Fibroblast of mammary gland (primary cell): ENCODE measurements at regions not wholly inside any gene's neighbourhood (a gene's known extent, or its start where the extent isn't known, plus 50 kb on each side); places are given as distances from the start of the nearest gene placed in this dataset.

Experiments
- DNase-seq: peaks from one replicate; pipeline ENCODE4 v3.0.0-alpha.2; 2010; ENCODE audit warnings: low read depth
- H3K4me3 ChIP-seq: 2 replicates; pipeline ENCODE4 v1.5.1; 2011; ENCODE audit warnings: low read depth, mild to moderate bottlenecking, low read length, moderate library complexity; ENCODE audit not compliant: control insufficient read depth
- TF ChIP-seq, protein P1 (sequence below): conservative IDR thresholded peaks from 2 replicates; pipeline ENCODE4 v1.5.1; 2011; ENCODE audit warnings: low read depth, low read length, inconsistent platforms; ENCODE audit not compliant: control insufficient read depth, insufficient read depth

DNA sequence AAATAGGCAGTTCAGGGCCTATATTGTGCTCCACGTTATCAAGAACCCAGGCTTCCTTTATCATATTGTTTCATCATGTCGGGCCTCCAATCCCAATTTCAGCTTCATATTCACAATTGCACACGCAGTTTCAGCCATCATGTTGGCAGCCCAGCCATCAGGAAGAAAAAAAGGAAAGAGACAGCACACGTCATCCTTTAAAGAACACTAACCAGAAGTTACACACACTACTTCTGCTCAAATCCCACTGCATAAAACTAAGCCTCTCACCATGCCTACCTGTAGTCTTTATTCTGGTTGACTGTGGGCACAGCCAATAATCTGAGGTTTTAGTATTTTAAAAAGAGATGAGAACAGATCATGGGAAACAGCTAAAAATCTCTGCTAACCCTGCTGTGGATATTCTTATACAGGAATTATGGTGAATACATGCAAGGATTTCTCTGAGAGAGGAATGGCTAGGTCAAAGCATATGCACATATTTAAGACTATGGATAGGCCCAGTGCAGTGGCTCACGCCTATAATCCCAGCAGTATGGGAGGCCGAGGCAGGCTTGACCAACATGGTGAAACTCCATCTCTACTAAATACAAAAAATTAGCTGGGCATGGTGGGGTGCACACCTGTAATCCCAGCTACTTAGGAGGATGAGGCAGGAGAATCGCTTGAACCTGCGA, 534.4 kb downstream of the ETV1 start:
- TF ChIP-seq, protein P1, sequence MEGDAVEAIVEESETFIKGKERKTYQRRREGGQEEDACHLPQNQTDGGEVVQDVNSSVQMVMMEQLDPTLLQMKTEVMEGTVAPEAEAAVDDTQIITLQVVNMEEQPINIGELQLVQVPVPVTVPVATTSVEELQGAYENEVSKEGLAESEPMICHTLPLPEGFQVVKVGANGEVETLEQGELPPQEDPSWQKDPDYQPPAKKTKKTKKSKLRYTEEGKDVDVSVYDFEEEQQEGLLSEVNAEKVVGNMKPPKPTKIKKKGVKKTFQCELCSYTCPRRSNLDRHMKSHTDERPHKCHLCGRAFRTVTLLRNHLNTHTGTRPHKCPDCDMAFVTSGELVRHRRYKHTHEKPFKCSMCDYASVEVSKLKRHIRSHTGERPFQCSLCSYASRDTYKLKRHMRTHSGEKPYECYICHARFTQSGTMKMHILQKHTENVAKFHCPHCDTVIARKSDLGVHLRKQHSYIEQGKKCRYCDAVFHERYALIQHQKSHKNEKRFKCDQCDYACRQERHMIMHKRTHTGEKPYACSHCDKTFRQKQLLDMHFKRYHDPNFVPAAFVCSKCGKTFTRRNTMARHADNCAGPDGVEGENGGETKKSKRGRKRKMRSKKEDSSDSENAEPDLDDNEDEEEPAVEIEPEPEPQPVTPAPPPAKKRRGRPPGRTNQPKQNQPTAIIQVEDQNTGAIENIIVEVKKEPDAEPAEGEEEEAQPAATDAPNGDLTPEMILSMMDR = no peak
- no peak overlapping the region for H3K4me3 ChIP-seq
- DNase-seq = no peak

DNA sequence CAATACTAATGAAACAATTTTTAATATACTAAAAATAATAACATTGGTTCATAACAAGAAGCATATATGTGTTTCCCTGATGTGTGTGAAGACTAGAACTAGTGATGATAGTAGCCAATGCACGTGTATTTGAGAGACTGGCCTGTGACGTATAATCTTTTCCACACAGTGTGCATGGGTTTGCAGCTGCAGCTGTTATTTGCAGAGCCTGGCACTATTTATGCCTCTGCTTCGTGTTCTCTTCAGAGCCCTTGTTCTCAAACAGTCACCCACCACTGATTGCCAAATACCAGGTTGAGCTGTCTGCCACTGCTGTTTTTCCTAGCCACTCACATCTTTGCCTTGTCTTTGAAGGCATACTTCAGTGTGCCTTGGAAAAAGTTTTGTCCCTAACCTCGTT, 531.7 kb downstream of the ETV1 start:
- no peak overlapping the region for H3K4me3 ChIP-seq
- DNase-seq = no peak
- TF ChIP-seq, protein P1 = no peak

DNA sequence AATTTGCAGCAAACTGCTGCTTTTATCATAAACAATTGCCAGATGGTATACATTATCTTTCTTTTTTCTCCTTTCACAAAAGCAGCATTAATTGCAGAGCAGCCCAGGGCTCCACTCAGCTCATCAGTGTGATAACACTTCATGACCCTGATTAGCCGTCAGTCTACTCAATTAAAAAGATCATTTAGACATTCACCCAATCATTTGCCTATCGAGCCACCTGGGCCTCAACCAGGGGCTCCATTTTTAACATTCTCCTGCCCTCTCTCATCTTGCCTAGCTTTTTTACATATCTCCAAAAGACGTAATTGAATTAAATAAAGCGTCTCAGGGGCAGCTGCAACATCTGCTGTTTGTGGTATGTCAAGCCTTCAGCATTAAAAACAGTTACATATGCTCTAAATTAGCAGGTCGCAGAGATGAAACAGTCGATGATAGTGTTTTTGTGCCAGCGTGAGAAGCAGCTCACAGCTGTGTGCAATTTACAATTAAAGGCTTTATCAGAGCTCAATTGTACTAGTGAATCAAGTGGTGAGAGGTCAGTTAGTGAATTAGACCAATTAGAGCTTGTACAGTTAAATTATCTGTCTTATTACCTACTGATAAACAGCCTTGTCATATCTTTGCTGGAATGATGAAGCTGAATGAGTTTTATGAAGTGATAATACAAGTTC, 522.5 kb downstream of the ETV1 start:
- no peak overlapping the region for H3K4me3 ChIP-seq
- TF ChIP-seq, protein P1 = no peak
- DNase-seq = no peak

DNA sequence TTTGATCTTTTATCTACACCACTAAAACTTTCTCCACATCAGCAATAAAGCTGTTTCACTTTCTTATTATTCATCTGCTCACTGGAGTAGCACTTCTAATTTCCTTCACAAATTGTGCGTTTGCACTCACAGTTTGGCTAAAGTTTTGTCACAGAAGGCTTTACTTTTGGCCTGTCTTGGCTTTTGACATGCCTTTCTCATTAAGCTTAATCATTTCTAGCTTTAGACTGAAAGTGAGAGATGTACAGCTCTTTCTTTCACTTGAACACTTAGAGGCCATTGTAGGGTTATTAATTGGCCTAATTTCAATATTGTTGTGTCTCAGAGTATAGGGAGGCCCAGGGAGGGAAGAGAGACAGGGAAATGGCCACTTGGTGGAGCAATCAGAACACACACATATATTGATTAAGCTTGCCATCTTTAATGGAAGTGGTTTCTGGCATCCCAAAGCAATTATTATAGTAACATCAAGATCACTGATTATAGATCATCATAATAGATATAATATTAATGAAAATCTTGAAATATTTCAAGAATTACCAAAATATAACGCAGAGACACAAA, 512.5 kb downstream of the ETV1 start:
- peak; percentile 11 for DNase-seq
- TF ChIP-seq, protein P1 = peak; percentile 17
- H3K4me3 ChIP-seq = no peak overlapping the region

DNA sequence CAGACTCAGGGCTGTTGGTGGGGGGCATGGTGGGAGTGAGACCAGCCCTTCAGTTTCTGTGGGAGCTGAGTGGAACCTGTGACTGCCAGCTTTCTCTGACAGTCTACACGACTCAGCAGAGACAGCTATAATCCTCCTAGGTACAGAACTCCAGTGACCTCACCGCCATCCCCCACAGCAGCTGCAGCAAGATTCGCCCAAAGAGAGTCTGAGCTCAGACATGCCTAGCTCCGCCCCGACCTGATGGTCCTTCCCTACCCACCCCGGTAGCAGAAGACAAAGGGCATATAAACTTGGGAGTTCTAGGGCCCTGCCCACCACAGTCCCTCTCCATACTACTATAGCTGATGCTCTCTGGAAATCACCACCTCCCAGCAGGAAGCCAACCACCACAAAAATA, 500.1 kb downstream of the ETV1 start:
- TF ChIP-seq, protein P1 = no peak
- no peak overlapping the region for H3K4me3 ChIP-seq

DNA sequence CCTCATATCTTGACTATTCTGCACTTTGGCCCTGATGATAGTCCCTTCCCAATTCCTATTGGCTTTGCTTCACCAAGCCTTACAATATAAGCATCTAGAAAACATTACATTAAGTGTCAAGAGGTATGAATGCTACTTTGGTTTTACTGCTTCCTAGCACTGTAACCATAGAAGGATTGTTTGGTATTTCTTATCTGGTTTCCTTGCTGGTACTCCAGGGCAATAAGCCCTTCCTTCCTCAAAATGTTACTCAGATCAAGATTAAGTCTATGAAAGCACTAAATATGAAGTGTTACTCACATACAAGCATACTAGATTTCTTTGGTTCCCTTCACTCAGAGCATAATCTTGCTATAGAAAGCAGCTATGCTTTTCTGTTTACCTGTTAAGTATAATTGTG, 492.5 kb downstream of the ETV1 start:
- TF ChIP-seq, protein P1 = no peak
- DNase-seq = no peak
- H3K4me3 ChIP-seq = no peak overlapping the region

More for the DNA sequence above, 500.1 kb downstream of the ETV1 start:
- no peak for DNase-seq

DNA sequence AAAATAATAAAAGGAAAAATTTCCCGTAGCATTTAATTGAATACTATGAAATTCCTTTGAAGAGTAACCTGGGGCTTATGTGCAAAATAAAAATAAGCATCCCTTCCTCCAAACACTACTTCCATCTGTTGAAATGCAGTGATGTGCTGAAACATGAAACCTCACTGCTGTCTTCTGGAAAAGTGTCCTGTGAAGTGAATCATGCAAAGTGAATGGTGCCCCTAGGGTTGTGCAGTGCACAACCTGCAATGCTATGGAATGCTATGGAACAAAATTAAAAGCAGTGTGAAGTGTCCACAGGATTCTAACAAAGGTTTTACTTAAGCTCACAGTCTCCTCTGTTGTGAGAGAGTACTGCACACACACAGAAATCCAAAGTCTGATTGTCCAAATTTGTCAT, 480.9 kb downstream of the ETV1 start:
- TF ChIP-seq, protein P1 = no peak
- peak; percentile 9 for DNase-seq
- no peak overlapping the region for H3K4me3 ChIP-seq
